Retinal pigment epithelial cell (primary cell): ENCODE measurements at regions not wholly inside any gene's neighbourhood (a gene's known extent, or its start where the extent isn't known, plus 50 kb on each side); places are given as distances from the start of the nearest gene placed in this dataset.

Experiments
- DNase-seq: peaks from one replicate; pipeline ENCODE4 v3.0.0-alpha.2; 2010; ENCODE audit warnings: low read depth
- H3K4me3 ChIP-seq: 2 replicates; pipeline ENCODE4 v1.5.1; 2011; ENCODE audit warnings: mild to moderate bottlenecking, low read length, control low read depth, moderate library complexity
- CTCF ChIP-seq: conservative IDR thresholded peaks from 2 replicates; pipeline ENCODE4 v1.5.1; 2011; ENCODE audit warnings: low read depth, low read length, control low read depth, inconsistent platforms

GRCh38 chr6:153856929-153857376 lies 182.1 kb upstream of the OPRM1 start:
- H3K4me3 ChIP-seq: no peak overlapping the region
- no peak for TF ChIP-seq CTCF
- DNase-seq: no peak

GRCh38 chr6:153852481-153852880 lies 186.6 kb upstream of the OPRM1 start:
- DNase-seq: no peak
- no peak overlapping the region for H3K4me3 ChIP-seq
- TF ChIP-seq CTCF: no peak

- TF ChIP-seq CTCF: no peak
- no peak for DNase-seq
Observed at GRCh38 chr6:153852034-153852433, 187.0 kb upstream of the OPRM1 start.

GRCh38 chr6:153849072-153849779 lies 189.8 kb upstream of the OPRM1 start:
- no peak for DNase-seq
- no peak for TF ChIP-seq CTCF
- H3K4me3 ChIP-seq: no peak overlapping the region

More at GRCh38 chr6:153852034-153852433, 187.0 kb upstream of the OPRM1 start:
- H3K4me3 ChIP-seq: no peak overlapping the region

GRCh38 chr6:153843420-153843819 lies 195.6 kb upstream of the OPRM1 start:
- DNase-seq: no peak
- H3K4me3 ChIP-seq: no peak overlapping the region
- TF ChIP-seq CTCF: no peak

- no peak for TF ChIP-seq CTCF
- no peak overlapping the region for H3K4me3 ChIP-seq
- no peak for DNase-seq
Observed at GRCh38 chr6:153842491-153842890, 196.5 kb upstream of the OPRM1 start.

GRCh38 chr6:153840039-153840850 lies 198.8 kb upstream of the OPRM1 start:
- no peak overlapping the region for H3K4me3 ChIP-seq
- no peak for DNase-seq
- TF ChIP-seq CTCF: no peak
